Activated CD8-positive, alpha-beta memory T cell treated with anti-CD3 and anti-CD28 coated beads, Interleukin-2, amount 50 U/mL, for 48 hours (primary cell): ENCODE measurements at regions not wholly inside any gene's neighbourhood (a gene's known extent, or its start where the extent isn't known, plus 50 kb on each side); places are given as distances from the start of the nearest gene placed in this dataset.
"Not testable (repeated sequence)": the region's sequence is repeated elsewhere in the genome, so short reads cannot be mapped to it uniquely, and the experiment has no call there.

Experiments used
- DNase-seq: peaks from one replicate; pipeline ENCODE4 v3.0.0-alpha.2; 2020

- DNase-seq: no peak
Observed at GRCh38 chr19:30245401-30246039, 126.7 kb upstream of the ZNF536 start.

GRCh38 chr19:30249911-30250310, 122.3 kb upstream of the ZNF536 start:
- DNase-seq: no peak

GRCh38 chr19:30252214-30252613, 120.0 kb upstream of the ZNF536 start:
- DNase-seq: no peak

- no peak for DNase-seq
Observed at GRCh38 chr19:30253581-30253996, 118.6 kb upstream of the ZNF536 start.

GRCh38 chr19:30254158-30254557, 118.0 kb upstream of the ZNF536 start:
- no peak for DNase-seq

GRCh38 chr19:30254789-30255188, 117.4 kb upstream of the ZNF536 start:
- no peak for DNase-seq

- no peak for DNase-seq
Observed at GRCh38 chr19:30255791-30256495, 116.2 kb upstream of the ZNF536 start.

GRCh38 chr19:30256496-30256850, 115.7 kb upstream of the ZNF536 start:
- DNase-seq: no peak

GRCh38 chr19:30263830-30264381, 108.3 kb upstream of the ZNF536 start:
- DNase-seq: no peak

- DNase-seq: not testable (repeated sequence)
Observed at GRCh38 chr19:30265918-30266317, 106.3 kb upstream of the ZNF536 start.

- DNase-seq: no peak
Observed at GRCh38 chr19:30266687-30267086, 105.5 kb upstream of the ZNF536 start.

GRCh38 chr19:30267332-30267731, 104.9 kb upstream of the ZNF536 start:
- no peak for DNase-seq

GRCh38 chr19:30268601-30269000, 103.6 kb upstream of the ZNF536 start:
- DNase-seq: no peak

- DNase-seq: no peak
Observed at GRCh38 chr19:30269638-30270037, 102.5 kb upstream of the ZNF536 start.

GRCh38 chr19:30271816-30272215, 100.4 kb upstream of the ZNF536 start:
- DNase-seq: no peak

- no peak for DNase-seq
Observed at GRCh38 chr19:30272554-30272953, 99.6 kb upstream of the ZNF536 start.

GRCh38 chr19:30273184-30273583, 99.0 kb upstream of the ZNF536 start:
- DNase-seq: no peak

GRCh38 chr19:30274987-30275386, 97.2 kb upstream of the ZNF536 start:
- DNase-seq: no peak

- no peak for DNase-seq
Observed at GRCh38 chr19:30276011-30276882, 95.9 kb upstream of the ZNF536 start.

GRCh38 chr19:30276883-30277280, 95.3 kb upstream of the ZNF536 start:
- DNase-seq: no peak

GRCh38 chr19:30277941-30278881, 94.0 kb upstream of the ZNF536 start:
- no peak for DNase-seq

GRCh38 chr19:30278882-30279254, 93.3 kb upstream of the ZNF536 start:
- no peak for DNase-seq
